ENCODE measurements at regions not wholly inside any gene's neighbourhood (a gene's known extent, or its start where the extent isn't known, plus 50 kb on each side); places are given as distances from the start of the nearest gene placed in this dataset.
"Not testable (repeated sequence)": the region's sequence is repeated elsewhere in the genome, so short reads cannot be mapped to it uniquely, and the experiment has no call there.

GRCh38 chr2:5188636-5189035 is 503.5 kb upstream of the SOX11 start:
- Histone ChIP-seq H3K4me1 (ENCODE audit: low read length) (no peaks in the 10 kb centered on the region), H3K36me3 (replicated peaks; ENCODE audit: low read depth, low read length) (no peaks in the 10 kb centered on the region), H2AFZ (ENCODE audit: low read depth, low read length) (no peak overlapping the region), H4K20me1 (ENCODE audit: insufficient read depth, low read length) (no peaks in the 10 kb centered on the region), H3K9ac (ENCODE audit: low read length) (no peak overlapping the region), H3K9me3 (ENCODE audit: insufficient read depth, low read length) (no peaks in the 10 kb centered on the region), H3K79me2 (ENCODE audit: low read length) (no peaks in the 10 kb centered on the region), H3K4me3 (ENCODE audit: low read length) (no peak overlapping the region), H3K27ac (ENCODE audit: low read length) (no peak overlapping the region), H3K4me2 (ENCODE audit: low read length) (no peak overlapping the region), H3K27me3 (ENCODE audit: low read depth, low read length) (no peaks in the 10 kb centered on the region)
- TF ChIP-seq, protein P1, sequence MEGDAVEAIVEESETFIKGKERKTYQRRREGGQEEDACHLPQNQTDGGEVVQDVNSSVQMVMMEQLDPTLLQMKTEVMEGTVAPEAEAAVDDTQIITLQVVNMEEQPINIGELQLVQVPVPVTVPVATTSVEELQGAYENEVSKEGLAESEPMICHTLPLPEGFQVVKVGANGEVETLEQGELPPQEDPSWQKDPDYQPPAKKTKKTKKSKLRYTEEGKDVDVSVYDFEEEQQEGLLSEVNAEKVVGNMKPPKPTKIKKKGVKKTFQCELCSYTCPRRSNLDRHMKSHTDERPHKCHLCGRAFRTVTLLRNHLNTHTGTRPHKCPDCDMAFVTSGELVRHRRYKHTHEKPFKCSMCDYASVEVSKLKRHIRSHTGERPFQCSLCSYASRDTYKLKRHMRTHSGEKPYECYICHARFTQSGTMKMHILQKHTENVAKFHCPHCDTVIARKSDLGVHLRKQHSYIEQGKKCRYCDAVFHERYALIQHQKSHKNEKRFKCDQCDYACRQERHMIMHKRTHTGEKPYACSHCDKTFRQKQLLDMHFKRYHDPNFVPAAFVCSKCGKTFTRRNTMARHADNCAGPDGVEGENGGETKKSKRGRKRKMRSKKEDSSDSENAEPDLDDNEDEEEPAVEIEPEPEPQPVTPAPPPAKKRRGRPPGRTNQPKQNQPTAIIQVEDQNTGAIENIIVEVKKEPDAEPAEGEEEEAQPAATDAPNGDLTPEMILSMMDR (IDR thresholded peaks at IDR 0.05; ENCODE audit: low read depth, low read length): no peak

- Histone ChIP-seq H3K4me2 (ENCODE audit: low read length) (no peak overlapping the region), H4K20me1 (ENCODE audit: insufficient read depth, low read length) (no peaks in the 10 kb centered on the region), H3K4me1 (ENCODE audit: low read length) (no peaks in the 10 kb centered on the region), H3K36me3 (replicated peaks; ENCODE audit: low read depth, low read length) (no peaks in the 10 kb centered on the region), H3K9ac (ENCODE audit: low read length) (no peak overlapping the region), H3K79me2 (ENCODE audit: low read length) (no peaks in the 10 kb centered on the region), H3K27ac (ENCODE audit: low read length) (no peak overlapping the region), H3K9me3 (ENCODE audit: insufficient read depth, low read length) (no peaks in the 10 kb centered on the region), H2AFZ (ENCODE audit: low read depth, low read length) (no peak overlapping the region), H3K4me3 (ENCODE audit: low read length) (no peak overlapping the region), H3K27me3 (ENCODE audit: low read depth, low read length) (no peaks in the 10 kb centered on the region)
- no peak for TF ChIP-seq EZH2phosphoT487 (IDR thresholded peaks at IDR 0.05; ENCODE audit: low read depth)
- TF ChIP-seq, protein P1 (IDR thresholded peaks at IDR 0.05; ENCODE audit: low read depth, low read length): no peak
Observed at GRCh38 chr2:5190023-5190422, 502.2 kb upstream of the SOX11 start.

DNA sequence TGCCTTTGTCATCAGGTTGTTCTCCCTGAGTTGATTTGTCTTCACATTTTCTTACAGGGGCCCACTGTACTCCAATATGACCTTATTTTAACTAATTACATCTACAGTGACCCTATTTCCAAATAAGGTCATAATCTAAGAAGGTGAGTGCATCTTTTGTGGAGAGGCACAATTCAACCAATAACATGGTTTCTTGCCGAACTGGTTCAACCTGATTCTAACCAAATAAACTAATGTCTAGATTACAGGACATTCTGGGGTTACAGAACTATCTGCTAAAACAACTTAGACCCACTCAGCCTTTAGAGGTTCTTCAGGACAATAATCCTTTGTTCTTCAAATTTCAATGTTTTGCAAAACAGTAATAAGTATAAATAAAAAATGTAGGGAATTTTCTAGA is 496.5 kb upstream of the SOX11 start:
- H3K4me3 ChIP-seq (ENCODE audit: low read length): no peak overlapping the region
- H3K9me3 ChIP-seq (ENCODE audit: insufficient read depth, low read length): no peaks in the 10 kb centered on the region
- H3K27ac ChIP-seq (ENCODE audit: low read length): no peak overlapping the region
- H3K79me2 ChIP-seq (ENCODE audit: low read length): no peaks in the 10 kb centered on the region
- no peak overlapping the region for H3K4me2 ChIP-seq (ENCODE audit: low read length)
- no peak for TF ChIP-seq EZH2phosphoT487 (IDR thresholded peaks at IDR 0.05; ENCODE audit: low read depth)
- TF ChIP-seq, protein P1 (IDR thresholded peaks at IDR 0.05; ENCODE audit: low read depth, low read length): no peak
- H3K27me3 ChIP-seq (ENCODE audit: low read depth, low read length): no peaks in the 10 kb centered on the region
- no peaks in the 10 kb centered on the region for H3K4me1 ChIP-seq (ENCODE audit: low read length)
- no peak overlapping the region for H2AFZ ChIP-seq (ENCODE audit: low read depth, low read length)
- no peaks in the 10 kb centered on the region for H4K20me1 ChIP-seq (ENCODE audit: insufficient read depth, low read length)
- H3K9ac ChIP-seq (ENCODE audit: low read length): no peak overlapping the region
- H3K36me3 ChIP-seq (replicated peaks; ENCODE audit: low read depth, low read length): no peaks in the 10 kb centered on the region

GRCh38 chr2:5203134-5203755 is 488.9 kb upstream of the SOX11 start:
- no peak overlapping the region for H3K4me2 ChIP-seq (ENCODE audit: low read length)
- no peaks in the 10 kb centered on the region for H3K4me1 ChIP-seq (ENCODE audit: low read length)
- H3K27ac ChIP-seq (ENCODE audit: low read length): no peak overlapping the region
- H3K9ac ChIP-seq (ENCODE audit: low read length): no peak overlapping the region
- H3K9me3 ChIP-seq (ENCODE audit: insufficient read depth, low read length): no peaks in the 10 kb centered on the region
- H3K4me3 ChIP-seq (ENCODE audit: low read length): no peak overlapping the region
- no peaks in the 10 kb centered on the region for H4K20me1 ChIP-seq (ENCODE audit: insufficient read depth, low read length)
- H2AFZ ChIP-seq (ENCODE audit: low read depth, low read length): no peak overlapping the region
- H3K36me3 ChIP-seq (replicated peaks; ENCODE audit: low read depth, low read length): no peaks in the 10 kb centered on the region
- H3K79me2 ChIP-seq (ENCODE audit: low read length): no peaks in the 10 kb centered on the region
- no peaks in the 10 kb centered on the region for H3K27me3 ChIP-seq (ENCODE audit: low read depth, low read length)
- TF ChIP-seq EZH2phosphoT487 (IDR thresholded peaks at IDR 0.05; ENCODE audit: low read depth): no peak
- TF ChIP-seq, protein P1 (IDR thresholded peaks at IDR 0.05; ENCODE audit: low read depth, low read length): no peak

DNA sequence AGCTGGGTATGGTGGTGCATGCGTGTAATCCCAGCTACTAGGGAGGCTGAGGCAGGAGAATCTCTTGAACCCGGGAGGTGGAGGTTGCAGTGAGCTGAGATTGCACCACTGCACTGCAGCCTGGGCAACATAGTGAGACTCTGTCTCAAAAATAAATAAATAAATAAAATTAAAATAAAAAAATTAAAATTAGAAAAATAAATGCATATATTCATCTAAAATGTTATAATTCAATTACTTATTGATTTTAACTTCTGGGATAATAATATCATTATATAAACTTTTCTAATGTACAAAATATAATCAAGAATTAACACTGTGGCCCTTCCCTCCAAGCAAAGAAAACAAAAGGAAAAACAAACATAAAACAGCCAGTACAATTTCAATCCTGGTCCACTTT is 485.4 kb upstream of the SOX11 start:
- not testable (repeated sequence) for H3K9me3 ChIP-seq (ENCODE audit: insufficient read depth, low read length); H2AFZ ChIP-seq (ENCODE audit: low read depth, low read length); H3K4me2 ChIP-seq (ENCODE audit: low read length); H3K27ac ChIP-seq (ENCODE audit: low read length); H3K27me3 ChIP-seq (ENCODE audit: low read depth, low read length); H3K36me3 ChIP-seq (replicated peaks; ENCODE audit: low read depth, low read length); H3K4me1 ChIP-seq (ENCODE audit: low read length); H4K20me1 ChIP-seq (ENCODE audit: insufficient read depth, low read length); H3K9ac ChIP-seq (ENCODE audit: low read length); H3K79me2 ChIP-seq (ENCODE audit: low read length); H3K4me3 ChIP-seq (ENCODE audit: low read length)

Data from OCI-LY3 (cell line).